H1 (cell line): ENCODE measurements at regions not wholly inside any gene's neighbourhood (a gene's known extent, or its start where the extent isn't known, plus 50 kb on each side); places are given as distances from the start of the nearest gene placed in this dataset.

Experiments
- CREB1 ChIP-seq: IDR thresholded peaks from 2 replicates; pipeline ENCODE4 v1.6.1; 2012; ENCODE audit warnings: inconsistent platforms
- EP300 ChIP-seq, 2 experiments: IDR thresholded peaks; 1 replicate in 1 of 2; 2 replicates in 1 of 2; pipeline ENCODE4 v1.6.1; 2011 to 2012; ENCODE audit warnings: low read depth in 2 of 2, low read length in 2 of 2, mild to moderate bottlenecking in 2 of 2, borderline replicate concordance in 1 of 2, inconsistent platforms in 1 of 2, moderate library complexity in 1 of 2
- JUN ChIP-seq: IDR thresholded peaks from 2 replicates; pipeline ENCODE4 v1.6.1; 2011; ENCODE audit warnings: low read depth, mild to moderate bottlenecking, improper control_type of control experiment, low read length
- POLR2A ChIP-seq, 2 experiments: IDR thresholded peaks; 1 replicate in 1 of 2; 2 replicates in 1 of 2; pipeline ENCODE4 v1.6.1; 2011; ENCODE audit warnings: low read depth in 2 of 2, low read length in 2 of 2, mild to moderate bottlenecking in 2 of 2; ENCODE audit errors: control extremely low read depth in 1 of 2
- RFX5 ChIP-seq: IDR thresholded peaks from 2 replicates; pipeline ENCODE4 v1.6.1; 2011; ENCODE audit warnings: low read depth, low read length, improper control_type of control experiment, borderline replicate concordance
- RNF2 ChIP-seq: fragments of 200-900, 300-1000 bp; sonication (generic); IDR thresholded peaks from 2 replicates; pipeline ENCODE4 v1.7.1; 2016; ENCODE audit warnings: borderline replicate concordance, low read depth, mild to moderate bottlenecking, antibody characterized with exemption, low read length; ENCODE audit not compliant: poor library complexity, severe bottlenecking; ENCODE audit errors: missing control alignments
- RXRA ChIP-seq: IDR thresholded peaks from 2 replicates; pipeline ENCODE4 v1.6.1; 2011; ENCODE audit warnings: low read depth, mild to moderate bottlenecking, low read length, moderate library complexity; ENCODE audit not compliant: insufficient read depth
- SP2 ChIP-seq: IDR thresholded peaks from 2 replicates; pipeline ENCODE4 v1.6.1; 2012; ENCODE audit warnings: mild to moderate bottlenecking, low read length, inconsistent platforms
- SRF ChIP-seq: IDR thresholded peaks from 2 replicates; pipeline ENCODE4 v1.6.1; 2011; ENCODE audit warnings: mild to moderate bottlenecking, low read depth, low read length, moderate library complexity
- SUZ12 ChIP-seq: fragments of 200-600 bp; sonication (generic); IDR thresholded peaks from 2 replicates; pipeline ENCODE4 v1.6.1; 2012; ENCODE audit warnings: mild to moderate bottlenecking, inconsistent platforms, low read length, moderate library complexity, mixed read lengths
- TAF1 ChIP-seq: IDR thresholded peaks from 2 replicates; pipeline ENCODE4 v1.6.1; 2011; ENCODE audit warnings: mild to moderate bottlenecking, low read depth, low read length
- ZNF274 ChIP-seq: IDR thresholded peaks from 2 replicates; pipeline ENCODE4 v1.7.0; 2012; ENCODE audit warnings: low read length, borderline replicate concordance; ENCODE audit errors: extremely low read depth
- TF ChIP-seq, protein P1 (sequence below), 3 experiments: IDR thresholded peaks; 1 replicate in 2 of 3; 2 replicates in 1 of 3; pipeline versions ENCODE4 v1.5.1 to v1.6.1; 2011; ENCODE audit warnings: low read length in 3 of 3, mild to moderate bottlenecking in 3 of 3, inconsistent platforms in 2 of 3, low read depth in 1 of 3, moderate library complexity in 1 of 3; ENCODE audit not compliant: insufficient read depth in 1 of 3; ENCODE audit errors: control extremely low read depth in 1 of 3
- TF ChIP-seq, protein P2 (sequence below): IDR thresholded peaks from 2 replicates; pipeline ENCODE4 v1.6.1; 2012; ENCODE audit warnings: inconsistent platforms

DNA sequence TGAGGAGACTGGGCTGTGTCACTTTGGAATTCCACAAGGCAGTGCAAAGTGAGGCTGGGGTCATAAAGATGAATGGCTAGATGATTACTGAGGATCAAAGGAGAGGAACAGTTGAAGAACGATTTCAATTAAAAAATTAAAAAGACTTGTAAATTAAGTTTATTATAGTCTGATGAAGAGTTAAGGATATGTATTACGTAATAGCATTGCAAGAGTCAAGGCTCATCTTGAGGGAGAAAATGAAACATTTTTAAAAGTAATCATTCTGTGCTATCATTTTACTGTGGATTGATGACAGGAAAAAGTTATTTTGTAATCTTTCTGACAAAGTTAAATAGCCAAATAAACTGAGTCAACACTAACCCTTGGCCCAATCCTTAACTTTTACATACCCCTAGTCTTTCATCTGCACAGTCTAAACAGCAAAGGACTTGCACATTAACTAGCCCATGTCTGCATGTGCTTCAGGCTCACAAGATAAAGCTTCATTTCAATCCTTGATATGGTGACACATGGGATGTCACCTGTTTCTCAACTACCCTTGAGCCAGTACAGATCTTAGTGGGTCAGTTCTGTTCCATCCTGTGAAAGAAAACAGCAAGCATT lies 465.5 kb upstream of the CTSO start:
- TF ChIP-seq, protein P1, sequence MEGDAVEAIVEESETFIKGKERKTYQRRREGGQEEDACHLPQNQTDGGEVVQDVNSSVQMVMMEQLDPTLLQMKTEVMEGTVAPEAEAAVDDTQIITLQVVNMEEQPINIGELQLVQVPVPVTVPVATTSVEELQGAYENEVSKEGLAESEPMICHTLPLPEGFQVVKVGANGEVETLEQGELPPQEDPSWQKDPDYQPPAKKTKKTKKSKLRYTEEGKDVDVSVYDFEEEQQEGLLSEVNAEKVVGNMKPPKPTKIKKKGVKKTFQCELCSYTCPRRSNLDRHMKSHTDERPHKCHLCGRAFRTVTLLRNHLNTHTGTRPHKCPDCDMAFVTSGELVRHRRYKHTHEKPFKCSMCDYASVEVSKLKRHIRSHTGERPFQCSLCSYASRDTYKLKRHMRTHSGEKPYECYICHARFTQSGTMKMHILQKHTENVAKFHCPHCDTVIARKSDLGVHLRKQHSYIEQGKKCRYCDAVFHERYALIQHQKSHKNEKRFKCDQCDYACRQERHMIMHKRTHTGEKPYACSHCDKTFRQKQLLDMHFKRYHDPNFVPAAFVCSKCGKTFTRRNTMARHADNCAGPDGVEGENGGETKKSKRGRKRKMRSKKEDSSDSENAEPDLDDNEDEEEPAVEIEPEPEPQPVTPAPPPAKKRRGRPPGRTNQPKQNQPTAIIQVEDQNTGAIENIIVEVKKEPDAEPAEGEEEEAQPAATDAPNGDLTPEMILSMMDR (IDR thresholded peaks at IDR 0.05; ENCODE audit: control extremely low read depth in 1 of 3, insufficient read depth in 1 of 3, low read depth in 1 of 3, low read length in 3 of 3), result no peak
- no peak for TF ChIP-seq SP2
- no peak for TF ChIP-seq SRF
- no peak for TF ChIP-seq POLR2A (IDR thresholded peaks at IDR 0.05; ENCODE audit: control extremely low read depth in 1 of 2, low read depth in 2 of 2, low read length in 2 of 2)
- TF ChIP-seq CREB1, result no peak
- TF ChIP-seq EP300 (IDR thresholded peaks at IDR 0.05; ENCODE audit: borderline replicate concordance in 1 of 2, low read depth in 2 of 2, low read length in 2 of 2), result no peak
- TF ChIP-seq JUN, result no peak
- no peak for TF ChIP-seq RFX5
- TF ChIP-seq SUZ12, result no peak
- TF ChIP-seq TAF1, result no peak
- no peak for TF ChIP-seq RXRA
- no peak for TF ChIP-seq ZNF274
- no peak for TF ChIP-seq RNF2
- TF ChIP-seq, protein P2, sequence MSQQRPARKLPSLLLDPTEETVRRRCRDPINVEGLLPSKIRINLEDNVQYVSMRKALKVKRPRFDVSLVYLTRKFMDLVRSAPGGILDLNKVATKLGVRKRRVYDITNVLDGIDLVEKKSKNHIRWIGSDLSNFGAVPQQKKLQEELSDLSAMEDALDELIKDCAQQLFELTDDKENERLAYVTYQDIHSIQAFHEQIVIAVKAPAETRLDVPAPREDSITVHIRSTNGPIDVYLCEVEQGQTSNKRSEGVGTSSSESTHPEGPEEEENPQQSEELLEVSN, result no peak
